Islet precursor cell (in vitro differentiated cells): ENCODE measurements at regions not wholly inside any gene's neighbourhood (a gene's known extent, or its start where the extent isn't known, plus 50 kb on each side); places are given as distances from the start of the nearest gene placed in this dataset.
"Not testable (repeated sequence)": the region's sequence is repeated elsewhere in the genome, so short reads cannot be mapped to it uniquely, and the experiment has no call there.

ENCODE experiments used
- DNase-seq: peaks from one replicate; pipeline ENCODE4 v3.0.0-alpha.2; 2018

- no peak for DNase-seq
Measured at GRCh38 chr4:18480928-18481327, 459.4 kb upstream of the LCORL start.

- DNase-seq: no peak
Measured at GRCh38 chr4:18480342-18480741, 458.8 kb upstream of the LCORL start.

- no peak for DNase-seq
Measured at GRCh38 chr4:18479825-18480224, 458.3 kb upstream of the LCORL start.

GRCh38 chr4:18463987-18464559 lies 442.5 kb upstream of the LCORL start:
- DNase-seq: no peak

- DNase-seq: no peak
Measured at GRCh38 chr4:18458465-18458864, 436.9 kb upstream of the LCORL start.

- DNase-seq: no peak
Measured at GRCh38 chr4:18454349-18454748, 432.8 kb upstream of the LCORL start.

GRCh38 chr4:18445110-18445509 lies 423.6 kb upstream of the LCORL start:
- no peak for DNase-seq

GRCh38 chr4:18444206-18444605 lies 422.7 kb upstream of the LCORL start:
- DNase-seq: no peak

- no peak for DNase-seq
Measured at GRCh38 chr4:18442957-18443356, 421.4 kb upstream of the LCORL start.

- DNase-seq: no peak
Measured at GRCh38 chr4:18441676-18442075, 420.1 kb upstream of the LCORL start.

GRCh38 chr4:18441203-18441590 lies 419.6 kb upstream of the LCORL start:
- DNase-seq: no peak

- DNase-seq: peak; percentile 64
Measured at GRCh38 chr4:18440527-18441202, 419.1 kb upstream of the LCORL start.

GRCh38 chr4:18439311-18439710 lies 417.8 kb upstream of the LCORL start:
- DNase-seq: no peak

GRCh38 chr4:18435781-18436180 lies 414.2 kb upstream of the LCORL start:
- DNase-seq: no peak

- DNase-seq: peak; percentile 62
Measured at GRCh38 chr4:18422685-18423084, 401.1 kb upstream of the LCORL start.

- no peak for DNase-seq
Measured at GRCh38 chr4:18421519-18421918, 400.0 kb upstream of the LCORL start.

GRCh38 chr4:18419780-18420179 lies 398.2 kb upstream of the LCORL start:
- DNase-seq: no peak

- not testable (repeated sequence) for DNase-seq
Measured at GRCh38 chr4:18418195-18418898, 396.8 kb upstream of the LCORL start.

GRCh38 chr4:18417651-18418050 lies 396.1 kb upstream of the LCORL start:
- not testable (repeated sequence) for DNase-seq

GRCh38 chr4:18406264-18406663 lies 384.7 kb upstream of the LCORL start:
- DNase-seq: no peak

GRCh38 chr4:18405054-18405453 lies 383.5 kb upstream of the LCORL start:
- no peak for DNase-seq

GRCh38 chr4:18404642-18405041 lies 383.1 kb upstream of the LCORL start:
- no peak for DNase-seq

- DNase-seq: no peak
Measured at GRCh38 chr4:18403327-18403726, 381.8 kb upstream of the LCORL start.

GRCh38 chr4:18401868-18402267 lies 380.3 kb upstream of the LCORL start:
- no peak for DNase-seq
